Activated B cell treated with CpG ODN at 0.5 μM for 24 hours (primary cell): ENCODE measurements at regions not wholly inside any gene's neighbourhood (a gene's known extent, or its start where the extent isn't known, plus 50 kb on each side); places are given as distances from the start of the nearest gene placed in this dataset.
"Not testable (repeated sequence)": the region's sequence is repeated elsewhere in the genome, so short reads cannot be mapped to it uniquely, and the experiment has no call there.

ENCODE experiments used
- ATAC-seq: fragments of 200-7000 bp; cut with Tn5 transposase; one replicate; pipeline ENCODE4 v1.10.0; 2021; ENCODE audit warnings: low read depth, mild to moderate bottlenecking, moderate library complexity
- CTCF ChIA-PET: fragments of 350-600 bp; sonication (Branson Sonifier 250); formaldehyde crosslinking; loops from one replicate; lab custom pipeline; 2021; ENCODE audit warnings: antibody characterized with exemption; lab: Charles Lee
- POLR2A ChIA-PET: fragments of 350-600 bp; sonication (Branson Sonifier 250); formaldehyde crosslinking; loops from one replicate; lab custom pipeline; 2021; ENCODE audit warnings: antibody characterized with exemption; lab: Charles Lee
- DNase-seq: peaks from one replicate; pipeline ENCODE4 v3.0.0; 2022
- H3K27ac Mint-ChIP-seq: one replicate; pipeline ENCODE4 v1.8.0; 2020; ENCODE audit warnings: mixed read lengths
- H3K27me3 Mint-ChIP-seq: one replicate; pipeline ENCODE4 v1.8.0; 2021; ENCODE audit warnings: mixed read lengths
- H3K36me3 Mint-ChIP-seq: one replicate; pipeline ENCODE4 v1.8.0; 2021; ENCODE audit warnings: low read depth, mixed read lengths
- H3K4me1 Mint-ChIP-seq: one replicate; pipeline ENCODE4 v1.8.0; 2021; ENCODE audit warnings: mixed read lengths
- H3K4me3 Mint-ChIP-seq: one replicate; pipeline ENCODE4 v1.8.0; 2020; ENCODE audit warnings: mild to moderate bottlenecking, mixed read lengths
- H3K9me3 Mint-ChIP-seq: one replicate; pipeline ENCODE4 v1.8.0; 2020; ENCODE audit warnings: mixed read lengths
- intact Hi-C: fragments of 100-400 bp; cut with micrococcal nuclease; formaldehyde crosslinking; loops from one replicate; pipeline ENCODE4 v1.15.1; 2024
- TF ChIP-seq, protein P1 (sequence below): fragments of 200-600 bp; IDR thresholded peaks from one replicate; pipeline ENCODE4 v1.8.0; 2022; ENCODE audit warnings: antibody characterized with exemption, mild to moderate bottlenecking

DNA sequence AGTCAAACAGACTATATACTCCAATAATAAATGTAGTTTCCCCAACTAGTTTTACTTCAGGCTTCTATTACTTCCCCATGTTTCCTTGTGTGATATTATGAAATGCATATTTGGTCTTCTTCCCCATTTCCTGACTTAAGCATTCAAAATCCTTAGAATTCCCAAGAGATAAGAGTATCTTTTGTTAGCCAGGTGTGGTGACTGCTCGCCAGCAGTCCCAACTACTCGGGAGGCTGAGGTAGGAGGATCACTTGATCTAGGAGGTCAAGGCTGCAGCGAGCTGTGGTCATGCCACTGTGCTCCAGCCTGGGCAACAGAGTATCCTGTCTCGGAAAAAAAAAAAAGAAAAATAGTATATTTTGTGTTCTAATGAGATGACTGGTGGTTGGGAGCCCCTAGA, 72.7 kb upstream of the UBE2E2 start:
- no peak overlapping the region for H3K27ac Mint-ChIP-seq
- H3K27me3 Mint-ChIP-seq, result no peaks in the 10 kb centered on the region
- ATAC-seq (no peak), DNase-seq (no peak)
- intact Hi-C loops, result no loop called here
- H3K4me3 Mint-ChIP-seq, result no peak overlapping the region
- no peaks in the 10 kb centered on the region for H3K36me3 Mint-ChIP-seq
- TF ChIP-seq, protein P1, sequence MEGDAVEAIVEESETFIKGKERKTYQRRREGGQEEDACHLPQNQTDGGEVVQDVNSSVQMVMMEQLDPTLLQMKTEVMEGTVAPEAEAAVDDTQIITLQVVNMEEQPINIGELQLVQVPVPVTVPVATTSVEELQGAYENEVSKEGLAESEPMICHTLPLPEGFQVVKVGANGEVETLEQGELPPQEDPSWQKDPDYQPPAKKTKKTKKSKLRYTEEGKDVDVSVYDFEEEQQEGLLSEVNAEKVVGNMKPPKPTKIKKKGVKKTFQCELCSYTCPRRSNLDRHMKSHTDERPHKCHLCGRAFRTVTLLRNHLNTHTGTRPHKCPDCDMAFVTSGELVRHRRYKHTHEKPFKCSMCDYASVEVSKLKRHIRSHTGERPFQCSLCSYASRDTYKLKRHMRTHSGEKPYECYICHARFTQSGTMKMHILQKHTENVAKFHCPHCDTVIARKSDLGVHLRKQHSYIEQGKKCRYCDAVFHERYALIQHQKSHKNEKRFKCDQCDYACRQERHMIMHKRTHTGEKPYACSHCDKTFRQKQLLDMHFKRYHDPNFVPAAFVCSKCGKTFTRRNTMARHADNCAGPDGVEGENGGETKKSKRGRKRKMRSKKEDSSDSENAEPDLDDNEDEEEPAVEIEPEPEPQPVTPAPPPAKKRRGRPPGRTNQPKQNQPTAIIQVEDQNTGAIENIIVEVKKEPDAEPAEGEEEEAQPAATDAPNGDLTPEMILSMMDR, result no peak
- H3K4me1 Mint-ChIP-seq, result no peaks in the 10 kb centered on the region
- ChIA-PET CTCF (no interaction called here), POLR2A (no interaction called here)
- no peaks in the 10 kb centered on the region for H3K9me3 Mint-ChIP-seq

DNA sequence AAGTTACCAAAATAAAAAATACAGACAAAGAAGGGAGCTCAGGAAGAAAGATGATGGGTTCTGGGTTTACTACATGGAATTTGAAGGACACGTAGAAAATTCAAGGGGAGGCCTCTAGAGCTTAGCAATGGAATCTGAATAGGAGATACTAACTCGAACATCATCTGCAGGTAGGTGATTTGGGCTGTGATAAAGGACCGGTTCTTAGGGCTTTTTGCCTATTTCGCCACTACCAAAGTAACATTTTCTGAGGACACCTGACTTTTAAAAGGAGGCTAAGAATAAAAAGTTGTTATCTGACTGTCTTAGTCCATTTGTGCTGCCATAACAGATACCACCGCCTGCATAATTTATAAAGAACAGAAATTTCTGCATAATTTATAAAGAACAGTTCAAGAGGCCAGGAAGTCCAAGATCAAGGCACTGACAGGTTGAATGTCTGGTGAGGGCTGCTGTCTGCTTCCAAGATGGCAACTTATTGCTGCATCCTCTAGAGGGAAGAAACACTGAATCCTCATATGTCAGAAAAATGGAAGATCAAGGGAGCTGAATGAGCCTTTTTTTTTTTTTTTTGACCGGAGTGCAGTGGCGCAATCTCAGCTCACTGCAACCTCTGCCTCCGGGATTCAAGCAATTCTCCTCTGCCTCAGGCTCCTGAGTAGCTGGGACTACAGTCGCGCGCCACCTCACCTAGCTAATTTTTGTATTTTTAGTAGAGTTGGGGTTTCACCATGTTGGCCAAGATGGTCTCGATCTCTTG, 67.9 kb upstream of the UBE2E2 start:
- intact Hi-C loops, result no loop called here
- ChIA-PET POLR2A (no interaction called here), CTCF (no interaction called here)
- Mint-ChIP-seq H3K9me3 (peaks cover 5% of the 10 kb centered on the region), H3K4me1 (peaks cover 3% of the 10 kb centered on the region), H3K27me3 (no peaks in the 10 kb centered on the region), H3K36me3 (no peaks in the 10 kb centered on the region), H3K27ac (no peak overlapping the region), H3K4me3 (no peak overlapping the region)
- ATAC-seq (no peak), DNase-seq (no peak)
- TF ChIP-seq, protein P1, result no peak

DNA sequence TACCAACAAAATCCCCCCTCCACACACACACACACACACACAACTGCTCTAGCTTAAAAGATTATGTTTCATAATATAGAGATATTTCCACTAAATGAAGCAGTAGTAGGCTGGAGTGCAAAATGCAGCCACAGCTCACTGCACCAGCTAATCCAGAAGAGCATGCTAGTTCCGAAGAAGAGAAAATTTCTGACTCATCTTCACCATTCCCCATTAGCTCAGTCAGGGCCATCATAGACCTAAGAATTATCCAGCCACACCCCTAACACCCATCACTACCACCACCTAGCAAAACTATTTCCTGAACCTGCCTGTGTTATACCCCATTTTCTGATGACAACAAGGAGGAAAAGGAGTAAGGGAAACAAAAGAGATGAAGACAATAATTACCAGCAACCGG, 67.1 kb upstream of the UBE2E2 start:
- no peak for ATAC-seq
- H3K27me3 Mint-ChIP-seq, result no peaks in the 10 kb centered on the region
- no peak overlapping the region for H3K27ac Mint-ChIP-seq
- TF ChIP-seq, protein P1, result no peak
- DNase-seq, result no peak
- POLR2A ChIA-PET, result no interaction called here
- peaks cover 5% of the 10 kb centered on the region for H3K9me3 Mint-ChIP-seq
- peaks cover 3% of the 10 kb centered on the region for H3K4me1 Mint-ChIP-seq
- H3K4me3 Mint-ChIP-seq, result no peak overlapping the region
- no peaks in the 10 kb centered on the region for H3K36me3 Mint-ChIP-seq
- intact Hi-C loops, result no loop called here
- CTCF ChIA-PET, result no interaction called here

DNA sequence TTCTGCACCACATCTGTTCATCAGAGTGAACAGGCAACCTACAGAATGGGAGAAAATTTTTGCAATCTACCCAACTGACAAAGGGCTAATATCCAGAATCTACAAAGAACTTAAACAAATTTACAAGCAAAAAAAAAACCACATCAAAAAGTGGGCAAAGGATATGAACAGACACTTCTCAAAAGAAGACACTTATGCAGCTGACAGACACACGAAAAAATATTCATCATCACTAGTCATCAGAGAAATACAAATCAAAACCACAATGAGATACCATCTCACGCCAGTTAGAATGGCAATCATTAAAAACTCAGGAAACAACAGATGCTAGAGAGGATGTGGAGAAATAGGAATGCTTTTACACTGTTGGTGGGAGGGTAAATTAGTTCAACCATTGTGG, 59.1 kb upstream of the UBE2E2 start:
- H3K4me3 Mint-ChIP-seq, result not testable (repeated sequence)

DNA sequence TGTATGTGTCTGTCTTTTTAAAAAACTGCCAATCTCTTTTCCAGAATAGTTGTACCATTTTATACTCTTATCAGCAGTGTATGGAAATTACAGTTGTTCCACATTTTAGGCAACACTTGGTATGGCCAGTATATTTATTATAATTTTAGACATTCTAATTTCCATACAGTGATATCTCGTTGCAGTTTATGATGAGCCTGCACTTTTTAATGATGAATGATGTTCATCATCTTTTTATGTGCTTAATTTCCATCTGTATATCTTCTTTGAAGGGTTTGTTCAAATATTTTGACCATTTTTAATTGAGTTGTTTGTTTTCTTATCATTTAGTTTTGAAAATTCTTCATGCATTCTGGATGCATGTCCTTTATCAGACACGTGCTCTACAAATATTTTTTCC, 57.0 kb upstream of the UBE2E2 start:
- H3K36me3 Mint-ChIP-seq, result no peaks in the 10 kb centered on the region
- no peak overlapping the region for H3K4me3 Mint-ChIP-seq
- POLR2A ChIA-PET, result no interaction called here
- no peaks in the 10 kb centered on the region for H3K4me1 Mint-ChIP-seq
- no peaks in the 10 kb centered on the region for H3K27me3 Mint-ChIP-seq
- intact Hi-C loops, result no loop called here
- CTCF ChIA-PET, result no interaction called here
- no peaks in the 10 kb centered on the region for H3K9me3 Mint-ChIP-seq
- DNase-seq (no peak), ATAC-seq (no peak)
- no peak overlapping the region for H3K27ac Mint-ChIP-seq
- TF ChIP-seq, protein P1, result no peak

More for the DNA sequence above, 59.1 kb upstream of the UBE2E2 start:
- DNase-seq, intact Hi-C loops, H3K4me1 Mint-ChIP-seq, H3K36me3 Mint-ChIP-seq, H3K9me3 Mint-ChIP-seq, POLR2A ChIA-PET, ATAC-seq, H3K27me3 Mint-ChIP-seq, CTCF ChIA-PET, H3K27ac Mint-ChIP-seq: not testable (repeated sequence)

DNA sequence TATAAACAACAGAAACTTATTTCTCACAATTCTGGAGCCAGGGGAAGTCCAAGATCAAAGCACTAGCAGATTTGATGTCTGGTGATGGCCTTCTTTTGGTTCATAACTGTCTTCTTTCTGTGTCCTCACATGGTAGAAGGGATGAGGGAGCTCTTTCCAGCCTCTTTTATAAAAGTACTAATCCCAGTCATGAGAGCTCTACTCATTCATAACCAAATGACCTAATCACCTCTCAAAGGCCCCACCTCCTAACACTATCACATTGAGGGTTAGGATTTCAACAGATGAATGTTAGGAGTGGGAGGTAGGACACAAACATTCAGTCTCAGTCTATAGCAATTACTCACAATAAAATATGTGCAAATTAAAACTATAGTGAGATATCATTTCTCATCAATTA, 50.1 kb upstream of the UBE2E2 start:
- TF ChIP-seq, protein P1, result no peak
- H3K27ac Mint-ChIP-seq, result no peak overlapping the region
- ChIA-PET CTCF (no interaction called here), POLR2A (no interaction called here)
- H3K9me3 Mint-ChIP-seq, result peaks cover 9% of the 10 kb centered on the region
- no peaks in the 10 kb centered on the region for H3K4me1 Mint-ChIP-seq
- DNase-seq (no peak), ATAC-seq (no peak)
- intact Hi-C loops, result no loop called here
- no peaks in the 10 kb centered on the region for H3K27me3 Mint-ChIP-seq
- H3K4me3 Mint-ChIP-seq, result no peak overlapping the region
- no peaks in the 10 kb centered on the region for H3K36me3 Mint-ChIP-seq
